Trophoblast cell (in vitro differentiated cells and primary cell): ENCODE measurements at regions not wholly inside any gene's neighbourhood (a gene's known extent, or its start where the extent isn't known, plus 50 kb on each side); places are given as distances from the start of the nearest gene placed in this dataset.

Experiments
- DNase-seq, 2 donors: peaks; one replicate each; pipeline ENCODE4 v3.0.0-alpha.2; 2016
- H2AFZ ChIP-seq: 2 replicates; pipeline ENCODE4 v1.6.1; 2013; ENCODE audit warnings: low read length, moderate library complexity, mild to moderate bottlenecking; ENCODE audit not compliant: insufficient read depth, poor library complexity
- H2AK5ac ChIP-seq: 2 replicates; pipeline ENCODE4 v1.6.1; 2013; ENCODE audit warnings: mild to moderate bottlenecking, low read length
- H2BK120ac ChIP-seq: 2 replicates; pipeline ENCODE4 v1.6.1; 2013; ENCODE audit warnings: low read length, mild to moderate bottlenecking, moderate library complexity; ENCODE audit not compliant: insufficient read depth, poor library complexity
- H2BK12ac ChIP-seq: 2 replicates; pipeline ENCODE4 v1.6.1; 2013; ENCODE audit warnings: mild to moderate bottlenecking, low read length, moderate library complexity
- H2BK5ac ChIP-seq: 2 replicates; pipeline ENCODE4 v1.6.1; 2013; ENCODE audit warnings: low read length, low read depth, moderate library complexity, mild to moderate bottlenecking; ENCODE audit not compliant: poor library complexity
- H3K14ac ChIP-seq: 2 replicates; pipeline ENCODE4 v1.6.1; 2013; ENCODE audit warnings: mild to moderate bottlenecking, low read length
- H3K18ac ChIP-seq: 2 replicates; pipeline ENCODE4 v1.6.1; 2013; ENCODE audit warnings: mild to moderate bottlenecking, low read length
- H3K23ac ChIP-seq: 2 replicates; pipeline ENCODE4 v1.6.1; 2013; ENCODE audit warnings: low read length
- H3K27ac ChIP-seq: 2 replicates; pipeline ENCODE4 v1.5.1; 2013; ENCODE audit warnings: low read depth, mild to moderate bottlenecking, inconsistent platforms, low read length, moderate library complexity
- H3K27me3 ChIP-seq: 2 replicates; pipeline ENCODE4 v1.6.1; 2013; ENCODE audit warnings: inconsistent platforms, mild to moderate bottlenecking, low read length, moderate library complexity; ENCODE audit not compliant: insufficient read depth
- H3K36me3 ChIP-seq, 2 experiments: 1 replicate in 1 of 2; 2 replicates in 1 of 2; pipeline ENCODE4 v1.6.1; 2013; ENCODE audit warnings: low read length in 2 of 2, mild to moderate bottlenecking in 2 of 2, moderate library complexity in 1 of 2; ENCODE audit not compliant: insufficient read depth in 2 of 2, control insufficient read depth in 1 of 2
- H3K4ac ChIP-seq: 2 replicates; pipeline ENCODE4 v1.6.1; 2013; ENCODE audit warnings: low read depth, mild to moderate bottlenecking, low read length, moderate library complexity
- H3K4me1 ChIP-seq, 2 experiments: 1 replicate in 1 of 2; 2 replicates in 1 of 2; pipeline ENCODE4 v1.6.1; 2013; ENCODE audit warnings: low read length in 2 of 2, mild to moderate bottlenecking in 2 of 2, moderate library complexity in 1 of 2; ENCODE audit not compliant: insufficient read depth in 2 of 2, control insufficient read depth in 1 of 2
- H3K4me2 ChIP-seq: 2 replicates; pipeline ENCODE4 v1.6.1; 2013; ENCODE audit warnings: inconsistent platforms, mild to moderate bottlenecking, low read length, moderate library complexity
- H3K4me3 ChIP-seq: 2 replicates; pipeline ENCODE4 v1.5.1; 2013; ENCODE audit warnings: mild to moderate bottlenecking, low read depth, low read length, inconsistent platforms
- H3K79me1 ChIP-seq: one replicate; pipeline ENCODE4 v1.6.1; 2013; ENCODE audit warnings: low read length
- H3K79me2 ChIP-seq: 2 replicates; pipeline ENCODE4 v1.6.1; 2013; ENCODE audit warnings: low read length, mild to moderate bottlenecking; ENCODE audit not compliant: control insufficient read depth, insufficient read depth, poor library complexity
- H3K9ac ChIP-seq: 2 replicates; pipeline ENCODE4 v1.6.1; 2013; ENCODE audit warnings: mild to moderate bottlenecking, low read length
- H3K9me3 ChIP-seq: 2 replicates; pipeline ENCODE4 v1.6.1; 2013; ENCODE audit warnings: low read depth, mild to moderate bottlenecking, control low read depth, inconsistent platforms, low read length; ENCODE audit not compliant: insufficient read depth
- H4K12ac ChIP-seq: 2 replicates; pipeline ENCODE4 v1.6.1; 2013; ENCODE audit warnings: low read depth, mild to moderate bottlenecking, low read length, moderate library complexity
- H4K8ac ChIP-seq: 2 replicates; pipeline ENCODE4 v1.6.1; 2013; ENCODE audit warnings: low read depth, mild to moderate bottlenecking, low read length, moderate library complexity
- H4K91ac ChIP-seq: one replicate; pipeline ENCODE4 v1.6.1; 2013; ENCODE audit warnings: low read depth, mild to moderate bottlenecking, low read length, moderate library complexity
- WGBS: extraction: QIAGEN DNeasy Blood & Tissue Kit; methylation state at CpG from one replicate; pipeline ENCODE4 v1.1.7; 2013; ENCODE audit warnings: missing lambda C conversion rate; ENCODE audit not compliant: insufficient read length, insufficient coverage; ENCODE audit errors: extremely low coverage; 5-methylcytosine and 5-hydroxymethylcytosine counted together

DNA sequence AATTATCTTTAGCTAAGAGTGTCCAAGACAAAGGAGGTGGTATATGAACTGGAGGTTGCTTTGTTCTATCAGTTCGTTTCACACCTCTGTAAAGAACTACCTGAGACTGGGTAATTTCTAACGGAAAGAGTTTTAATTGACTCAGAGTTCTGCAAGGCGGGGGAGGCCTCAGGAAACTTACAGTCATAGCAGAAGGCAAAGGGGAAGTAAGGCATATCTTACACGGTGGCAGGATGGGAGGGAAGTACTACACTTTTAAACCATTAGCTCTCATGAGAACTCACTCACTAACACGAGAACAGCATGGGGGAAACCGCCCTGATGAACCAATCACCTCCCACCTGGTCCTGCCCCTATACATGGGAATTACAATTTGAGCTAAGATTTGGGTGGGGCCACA is 1202.3 kb upstream of the LRRTM3 start:
- H3K18ac ChIP-seq = no peak overlapping the region
- H3K79me1 ChIP-seq = no peaks in the 10 kb centered on the region
- H3K4me3 ChIP-seq = no peak overlapping the region
- no peak overlapping the region for H4K91ac ChIP-seq
- H2BK12ac ChIP-seq = no peak overlapping the region
- H2BK5ac ChIP-seq = no peak overlapping the region
- H3K9ac ChIP-seq = no peak overlapping the region
- no peaks in the 10 kb centered on the region for H3K27me3 ChIP-seq
- H4K12ac ChIP-seq = no peak overlapping the region
- H3K4ac ChIP-seq = no peak overlapping the region
- H2BK120ac ChIP-seq = no peak overlapping the region
- H2AK5ac ChIP-seq = no peak overlapping the region
- no peak overlapping the region for H3K23ac ChIP-seq
- no peaks in the 10 kb centered on the region for H3K36me3 ChIP-seq
- DNase-seq = no peak
- no peaks in the 10 kb centered on the region for H3K9me3 ChIP-seq
- no peak overlapping the region for H2AFZ ChIP-seq
- WGBS = no CpG with 5 or more reads among the region's 6 CpGs
- no peak overlapping the region for H4K8ac ChIP-seq
- H3K27ac ChIP-seq = no peak overlapping the region
- no peak overlapping the region for H3K4me2 ChIP-seq
- H3K4me1 ChIP-seq = no peaks in the 10 kb centered on the region
- H3K14ac ChIP-seq = no peak overlapping the region
- no peaks in the 10 kb centered on the region for H3K79me2 ChIP-seq

DNA sequence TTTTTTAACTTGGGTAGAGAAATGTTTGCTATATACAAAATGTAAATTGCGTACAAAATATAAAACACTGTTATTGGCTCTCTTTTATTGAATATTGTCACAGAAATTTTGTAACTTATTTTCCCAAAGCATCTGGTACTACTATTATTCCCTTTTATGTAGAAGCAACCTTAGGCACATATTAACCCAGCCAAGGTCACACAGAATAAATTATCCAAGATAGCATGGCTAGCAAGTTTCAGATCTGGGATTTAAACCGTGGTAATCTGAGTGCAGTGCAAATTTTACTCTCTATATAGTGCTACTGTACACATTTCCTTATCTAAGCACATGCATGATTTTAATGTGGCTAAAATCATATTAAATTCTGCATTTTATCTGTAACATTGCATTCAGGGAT is 1190.5 kb upstream of the LRRTM3 start:
- Histone ChIP-seq H3K4ac (no peak overlapping the region), H3K36me3 (no peaks in the 10 kb centered on the region), H3K27ac (no peak overlapping the region), H3K4me3 (no peak overlapping the region), H3K14ac (no peak overlapping the region), H3K4me1 (no peaks in the 10 kb centered on the region), H3K23ac (no peak overlapping the region), H4K12ac (no peak overlapping the region), H2BK120ac (no peak overlapping the region), H3K4me2 (no peak overlapping the region), H4K91ac (no peak overlapping the region), H3K27me3 (no peaks in the 10 kb centered on the region), H3K18ac (no peak overlapping the region), H3K9ac (no peak overlapping the region), H3K79me2 (no peaks in the 10 kb centered on the region), H3K79me1 (no peaks in the 10 kb centered on the region), H3K9me3 (no peaks in the 10 kb centered on the region), H2BK12ac (no peak overlapping the region), H2AFZ (no peak overlapping the region), H2BK5ac (no peak overlapping the region), H4K8ac (no peak overlapping the region), H2AK5ac (no peak overlapping the region)
- WGBS = no CpG with 5 or more reads among the region's 2 CpGs
- DNase-seq = no peak

DNA sequence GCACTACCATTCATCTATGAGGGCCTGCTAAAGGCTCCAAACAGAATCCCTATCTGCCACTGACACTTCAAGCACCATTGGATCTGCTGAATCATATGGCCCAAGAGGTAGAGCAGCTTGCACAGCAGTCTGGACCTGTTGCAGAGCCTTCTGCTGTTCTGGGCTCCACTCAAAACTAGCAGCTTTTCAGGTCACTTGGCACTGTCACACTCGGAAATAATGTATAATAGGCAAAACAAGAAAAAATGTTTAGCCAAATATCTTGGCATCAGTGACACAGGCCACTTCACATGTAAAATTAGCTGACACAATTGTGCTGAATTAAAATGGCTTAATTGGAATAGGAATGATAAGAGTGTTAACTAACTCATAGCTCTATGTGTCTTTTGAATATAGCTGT is 1182.9 kb upstream of the LRRTM3 start:
- no CpG with 5 or more reads among the region's 1 CpG for WGBS

DNA sequence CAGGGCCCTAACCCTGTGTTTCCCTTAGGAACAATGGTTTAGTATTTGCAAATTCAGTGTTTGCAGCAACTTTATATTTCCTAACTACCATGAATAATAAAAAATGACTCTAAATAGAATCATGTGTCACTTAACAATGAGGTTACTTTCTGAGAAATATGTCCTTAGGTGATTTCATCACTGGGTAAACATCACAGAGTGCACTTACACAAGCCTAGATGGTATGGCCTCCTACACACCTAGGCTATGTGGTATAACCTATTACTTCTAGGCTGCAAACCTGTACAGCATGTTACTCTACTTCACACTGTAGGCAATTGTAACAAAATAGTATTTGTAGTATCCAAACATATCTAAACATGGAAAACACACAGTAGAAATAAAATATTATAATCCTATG is 1174.6 kb upstream of the LRRTM3 start:
- Histone ChIP-seq H3K4me2 (no peak overlapping the region), H3K14ac (no peak overlapping the region), H3K4me3 (no peak overlapping the region), H3K79me1 (no peaks in the 10 kb centered on the region), H3K9me3 (no peaks in the 10 kb centered on the region), H4K8ac (no peak overlapping the region), H3K4me1 (no peaks in the 10 kb centered on the region), H2AK5ac (no peak overlapping the region), H3K9ac (no peak overlapping the region), H2BK12ac (no peak overlapping the region), H3K4ac (no peak overlapping the region), H3K23ac (no peak overlapping the region), H4K91ac (no peak overlapping the region), H3K18ac (no peak overlapping the region), H2BK5ac (no peak overlapping the region), H2AFZ (no peak overlapping the region), H2BK120ac (no peak overlapping the region), H3K36me3 (no peaks in the 10 kb centered on the region), H3K79me2 (no peaks in the 10 kb centered on the region), H3K27me3 (no peaks in the 10 kb centered on the region), H3K27ac (no peak overlapping the region), H4K12ac (no peak overlapping the region)
- DNase-seq = no peak

More for the DNA sequence above, 1182.9 kb upstream of the LRRTM3 start:
- Histone ChIP-seq H3K18ac (no peak overlapping the region), H3K79me1 (no peaks in the 10 kb centered on the region), H3K36me3 (no peaks in the 10 kb centered on the region), H2AK5ac (no peak overlapping the region), H3K4ac (no peak overlapping the region), H3K4me2 (no peak overlapping the region), H3K9me3 (no peaks in the 10 kb centered on the region), H3K4me1 (no peaks in the 10 kb centered on the region), H2BK12ac (no peak overlapping the region), H3K23ac (no peak overlapping the region), H2BK120ac (no peak overlapping the region), H4K12ac (no peak overlapping the region), H3K79me2 (no peaks in the 10 kb centered on the region), H4K8ac (no peak overlapping the region), H2AFZ (no peak overlapping the region), H3K14ac (no peak overlapping the region), H2BK5ac (no peak overlapping the region), H3K4me3 (no peak overlapping the region), H3K9ac (no peak overlapping the region), H3K27ac (no peak overlapping the region), H4K91ac (no peak overlapping the region), H3K27me3 (no peaks in the 10 kb centered on the region)
- no peak for DNase-seq

- no peak for DNase-seq
- H3K79me1 ChIP-seq = no peaks in the 10 kb centered on the region
- H3K4me2 ChIP-seq = no peak overlapping the region
- H2AFZ ChIP-seq = no peak overlapping the region
- no peak overlapping the region for H2BK5ac ChIP-seq
- H4K12ac ChIP-seq = no peak overlapping the region
- H4K8ac ChIP-seq = no peak overlapping the region
- no peaks in the 10 kb centered on the region for H3K4me1 ChIP-seq
- no peak overlapping the region for H2AK5ac ChIP-seq
- H3K9ac ChIP-seq = no peak overlapping the region
- no peak overlapping the region for H3K23ac ChIP-seq
- no peaks in the 10 kb centered on the region for H3K79me2 ChIP-seq
- no peak overlapping the region for H3K14ac ChIP-seq
- H3K9me3 ChIP-seq = no peaks in the 10 kb centered on the region
- H3K4ac ChIP-seq = no peak overlapping the region
- WGBS = no CpG with 5 or more reads among the region's 1 CpG
- no peaks in the 10 kb centered on the region for H3K27me3 ChIP-seq
- H3K18ac ChIP-seq = no peak overlapping the region
- no peak overlapping the region for H3K27ac ChIP-seq
- no peak overlapping the region for H2BK120ac ChIP-seq
- H3K4me3 ChIP-seq = no peak overlapping the region
- no peak overlapping the region for H2BK12ac ChIP-seq
- no peak overlapping the region for H4K91ac ChIP-seq
- H3K36me3 ChIP-seq = no peaks in the 10 kb centered on the region
Observed at GRCh38 chr10:65751896-65752295, 1173.9 kb upstream of the LRRTM3 start.
